GM10248 (cell line): ENCODE measurements at regions not wholly inside any gene's neighbourhood (a gene's known extent, or its start where the extent isn't known, plus 50 kb on each side); places are given as distances from the start of the nearest gene placed in this dataset.

ENCODE experiments used
- CTCF ChIA-PET: fragments of 300-600 bp; sonication (Branson Sonifier 250); formaldehyde crosslinking; extraction: SDS; loops from one replicate; lab custom pipeline; 2021; ENCODE audit warnings: antibody characterized with exemption; lab: Yijun Ruan, JAX
- POLR2A ChIA-PET: fragments of 350-650 bp; sonication (Branson Sonifier 250); formaldehyde crosslinking; extraction: SDS; loops from one replicate; lab custom pipeline; 2020; ENCODE audit warnings: antibody characterized with exemption; lab: Yijun Ruan, JAX
- DNase-seq: peaks from one replicate; pipeline ENCODE4 v3.0.0; 2012; ENCODE audit errors: extremely low spot score
- CTCF ChIP-seq: IDR thresholded peaks from 2 replicates; pipeline ENCODE4 v1.5.1; 2012; ENCODE audit warnings: mild to moderate bottlenecking, low read depth; ENCODE audit errors: extremely low read depth, missing control alignments, control extremely low read depth

- ChIA-PET CTCF (no interaction called here), POLR2A (no interaction called here)
- no peak for TF ChIP-seq CTCF
- no peak for DNase-seq
Measured at GRCh38 chr10:54993148-54993547, 192.1 kb upstream of the PCDH15 start.

GRCh38 chr10:54985732-54986131 lies 184.7 kb upstream of the PCDH15 start:
- POLR2A ChIA-PET, result no interaction called here
- CTCF ChIA-PET, result interaction anchor here (1.5 kb wide), 1 partner anchor 20 kb away, joined by 3 read pairs; no protein-coding TSS in a partner anchor
- no peak for DNase-seq
- TF ChIP-seq CTCF, result peak; percentile 43

- DNase-seq, result no peak
- CTCF ChIA-PET, result no interaction called here
- TF ChIP-seq CTCF, result no peak
- POLR2A ChIA-PET, result no interaction called here
Measured at GRCh38 chr10:54983255-54983654, 182.2 kb upstream of the PCDH15 start.

GRCh38 chr10:54962134-54962900 lies 161.3 kb upstream of the PCDH15 start:
- DNase-seq, result no peak
- ChIA-PET CTCF (no interaction called here), POLR2A (no interaction called here)
- no peak for TF ChIP-seq CTCF

- DNase-seq, result no peak
- POLR2A ChIA-PET, result no interaction called here
- CTCF ChIA-PET, result no interaction called here
- no peak for TF ChIP-seq CTCF
Measured at GRCh38 chr10:54961040-54961439, 160.0 kb upstream of the PCDH15 start.

- CTCF ChIA-PET, result no interaction called here
- no peak for TF ChIP-seq CTCF
- POLR2A ChIA-PET, result no interaction called here
- DNase-seq, result no peak
Measured at GRCh38 chr10:54958844-54959243, 157.8 kb upstream of the PCDH15 start.
